ENCODE measurements at regions not wholly inside any gene's neighbourhood (a gene's known extent, or its start where the extent isn't known, plus 50 kb on each side); places are given as distances from the start of the nearest gene placed in this dataset.
"Not testable (repeated sequence)": the region's sequence is repeated elsewhere in the genome, so short reads cannot be mapped to it uniquely, and the experiment has no call there.

DNA sequence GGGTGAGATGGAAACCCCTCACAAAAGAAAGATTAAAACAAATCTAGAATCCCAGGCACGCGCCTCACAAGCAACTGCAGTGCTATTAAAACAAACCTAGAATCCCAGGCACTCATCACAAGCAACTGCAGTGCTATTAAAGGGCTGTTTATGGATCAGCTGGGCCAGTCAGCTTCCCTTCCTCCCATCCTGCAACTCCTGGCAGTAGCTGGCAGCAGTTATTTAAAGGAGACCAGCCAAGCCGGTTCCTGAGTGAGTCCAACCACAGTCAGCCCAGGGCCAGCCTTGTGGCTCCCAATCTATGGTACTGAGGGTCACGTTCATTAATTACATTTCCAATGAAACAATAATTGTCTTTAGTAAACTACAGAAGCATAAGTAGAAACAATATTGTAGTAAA is 1673.5 kb downstream of the SPATA31A7 start:
- H3K9ac ChIP-seq (ENCODE audit: low read length in 3 of 3); H3K4me1 ChIP-seq (ENCODE audit: control insufficient read depth in 2 of 3, insufficient read depth in 2 of 3, low read depth in 1 of 3, low read length in 3 of 3); H3K9me3 ChIP-seq (ENCODE audit: control insufficient read depth in 2 of 3, insufficient read depth in 1 of 3, low read length in 3 of 3); H3K27ac ChIP-seq (ENCODE audit: low read depth in 2 of 2, low read length in 2 of 2); H3K36me3 ChIP-seq (ENCODE audit: control insufficient read depth in 2 of 3, insufficient read depth in 3 of 3, low read length in 3 of 3); FAIRE-seq; intact Hi-C loops (cut with DNase I); H3K27me3 ChIP-seq (ENCODE audit: control insufficient read depth, insufficient read depth, low read length); H3K4me3 ChIP-seq (ENCODE audit: low read length in 3 of 3): not testable (repeated sequence)
- DNase-seq: peak in 4 of 5 donors; percentile 26 to 56 (median 46)

DNA sequence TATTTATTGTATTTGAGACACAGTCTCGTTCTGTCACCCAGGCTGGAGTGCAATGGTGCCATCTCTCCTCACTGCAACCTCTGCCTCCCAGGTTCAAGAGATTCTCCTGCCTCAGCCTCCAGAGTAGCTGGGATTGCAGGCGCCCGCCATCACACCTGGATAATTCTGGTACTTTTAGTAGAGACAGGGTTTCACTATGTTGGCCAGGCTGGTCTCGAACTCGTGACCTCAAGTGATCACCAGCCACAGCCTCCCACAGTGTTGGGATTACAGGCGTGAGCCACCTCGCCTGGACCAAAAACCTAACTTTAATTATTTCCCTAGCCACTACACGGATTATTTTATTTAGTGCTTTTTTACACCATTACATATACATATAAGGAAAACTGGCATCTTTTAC is 1674.0 kb downstream of the SPATA31A7 start:
- peak in 3 of 5 donors; percentile 3 to 77 (median 53) for DNase-seq
- FAIRE-seq; H3K9ac ChIP-seq (ENCODE audit: low read length in 3 of 3); H3K4me1 ChIP-seq (ENCODE audit: control insufficient read depth in 2 of 3, insufficient read depth in 2 of 3, low read depth in 1 of 3, low read length in 3 of 3); intact Hi-C loops (cut with DNase I); H3K9me3 ChIP-seq (ENCODE audit: control insufficient read depth in 2 of 3, insufficient read depth in 1 of 3, low read length in 3 of 3); H3K4me3 ChIP-seq (ENCODE audit: low read length in 3 of 3); H3K36me3 ChIP-seq (ENCODE audit: control insufficient read depth in 2 of 3, insufficient read depth in 3 of 3, low read length in 3 of 3); H3K27ac ChIP-seq (ENCODE audit: low read depth in 2 of 2, low read length in 2 of 2); H3K27me3 ChIP-seq (ENCODE audit: control insufficient read depth, insufficient read depth, low read length): not testable (repeated sequence)

DNA sequence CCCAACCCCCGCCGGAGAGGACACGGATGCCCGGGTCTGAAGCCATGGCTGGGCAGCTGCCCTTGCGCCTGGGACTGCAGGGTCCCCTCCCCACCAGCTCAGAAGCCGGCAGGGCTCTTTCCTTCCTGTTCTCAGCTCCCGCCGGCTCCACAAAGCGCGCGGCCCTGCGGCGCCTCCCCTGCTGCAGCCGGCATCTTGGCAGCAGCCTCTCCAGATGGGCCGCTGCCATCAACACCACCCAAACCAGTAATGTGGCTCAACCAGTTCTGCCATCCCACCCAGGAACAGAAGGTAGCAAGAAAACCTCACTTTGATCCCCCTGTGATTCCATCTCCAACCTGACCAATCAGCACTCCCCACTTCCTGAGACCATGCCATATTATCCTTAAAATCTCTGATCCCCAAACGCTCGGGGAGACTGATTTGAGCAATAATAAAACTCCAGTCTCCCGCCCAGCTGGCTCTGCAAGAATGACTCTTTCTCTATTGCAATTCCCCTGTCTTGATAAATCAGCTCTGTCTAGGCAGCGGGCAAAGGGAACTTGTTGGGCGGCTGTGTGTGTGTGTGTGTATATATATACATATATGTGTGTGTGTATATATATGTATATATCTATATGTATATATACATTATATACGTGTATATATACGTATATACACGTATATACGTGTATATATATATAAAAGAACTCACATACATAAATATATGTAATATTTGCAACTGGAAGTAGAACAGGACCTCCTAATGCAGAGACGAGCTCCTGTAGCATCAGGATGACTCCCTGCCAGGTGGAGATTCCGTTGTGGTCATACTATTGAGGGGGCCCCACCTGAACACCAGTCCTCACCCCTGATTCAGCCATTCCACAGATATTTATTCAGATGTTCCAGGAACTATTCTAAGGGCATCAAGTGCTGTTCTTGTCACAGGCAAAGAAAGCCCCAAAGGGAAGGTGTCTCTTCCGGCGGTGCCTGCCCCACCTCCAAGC is 1674.9 kb downstream of the SPATA31A7 start:
- FAIRE-seq; H3K27ac ChIP-seq (ENCODE audit: low read depth in 2 of 2, low read length in 2 of 2); H3K9me3 ChIP-seq (ENCODE audit: control insufficient read depth in 2 of 3, insufficient read depth in 1 of 3, low read length in 3 of 3); intact Hi-C loops (cut with DNase I); H3K4me3 ChIP-seq (ENCODE audit: low read length in 3 of 3); H3K9ac ChIP-seq (ENCODE audit: low read length in 3 of 3); H3K27me3 ChIP-seq (ENCODE audit: control insufficient read depth, insufficient read depth, low read length); H3K4me1 ChIP-seq (ENCODE audit: control insufficient read depth in 2 of 3, insufficient read depth in 2 of 3, low read depth in 1 of 3, low read length in 3 of 3); H3K36me3 ChIP-seq (ENCODE audit: control insufficient read depth in 2 of 3, insufficient read depth in 3 of 3, low read length in 3 of 3): not testable (repeated sequence)
- peak; percentile 79 to 86 (median 85) for DNase-seq

GRCh38 chr9:62869061-62869460 is 1679.2 kb downstream of the SPATA31A7 start:
- H3K4me3 ChIP-seq (ENCODE audit: low read length in 3 of 3); H3K9me3 ChIP-seq (ENCODE audit: control insufficient read depth in 2 of 3, insufficient read depth in 1 of 3, low read length in 3 of 3); H3K36me3 ChIP-seq (ENCODE audit: control insufficient read depth in 2 of 3, insufficient read depth in 3 of 3, low read length in 3 of 3); intact Hi-C loops (cut with DNase I); H3K27me3 ChIP-seq (ENCODE audit: control insufficient read depth, insufficient read depth, low read length); H3K4me1 ChIP-seq (ENCODE audit: control insufficient read depth in 2 of 3, insufficient read depth in 2 of 3, low read depth in 1 of 3, low read length in 3 of 3); H3K9ac ChIP-seq (ENCODE audit: low read length in 3 of 3); FAIRE-seq; DNase-seq; H3K27ac ChIP-seq (ENCODE audit: low read depth in 2 of 2, low read length in 2 of 2): not testable (repeated sequence)

DNA sequence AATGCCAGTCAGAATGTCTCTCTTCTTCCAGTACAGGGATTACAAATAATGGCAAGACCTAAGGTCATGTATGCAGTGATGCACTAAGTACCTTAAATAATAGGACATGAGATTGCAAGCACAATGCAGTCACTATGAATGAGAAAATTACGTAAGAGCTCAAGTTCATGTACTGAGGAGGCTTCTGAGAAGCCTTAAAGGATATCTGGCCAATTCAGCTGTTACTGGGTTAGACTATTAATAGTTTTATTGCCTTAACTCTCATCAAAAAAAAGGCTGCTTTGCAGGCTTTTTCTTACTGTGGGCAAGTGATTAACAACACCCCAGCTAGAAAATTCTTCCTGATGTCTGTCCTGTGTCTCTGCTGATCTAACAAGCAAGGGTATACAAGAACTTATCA is 1681.9 kb downstream of the SPATA31A7 start:
- H3K4me1 ChIP-seq (ENCODE audit: control insufficient read depth in 2 of 3, insufficient read depth in 2 of 3, low read depth in 1 of 3, low read length in 3 of 3); H3K9me3 ChIP-seq (ENCODE audit: control insufficient read depth in 2 of 3, insufficient read depth in 1 of 3, low read length in 3 of 3); FAIRE-seq; H3K27me3 ChIP-seq (ENCODE audit: control insufficient read depth, insufficient read depth, low read length); H3K36me3 ChIP-seq (ENCODE audit: control insufficient read depth in 2 of 3, insufficient read depth in 3 of 3, low read length in 3 of 3); intact Hi-C loops (cut with DNase I); H3K27ac ChIP-seq (ENCODE audit: low read depth in 2 of 2, low read length in 2 of 2); H3K4me3 ChIP-seq (ENCODE audit: low read length in 3 of 3); H3K9ac ChIP-seq (ENCODE audit: low read length in 3 of 3); DNase-seq: not testable (repeated sequence)

DNA sequence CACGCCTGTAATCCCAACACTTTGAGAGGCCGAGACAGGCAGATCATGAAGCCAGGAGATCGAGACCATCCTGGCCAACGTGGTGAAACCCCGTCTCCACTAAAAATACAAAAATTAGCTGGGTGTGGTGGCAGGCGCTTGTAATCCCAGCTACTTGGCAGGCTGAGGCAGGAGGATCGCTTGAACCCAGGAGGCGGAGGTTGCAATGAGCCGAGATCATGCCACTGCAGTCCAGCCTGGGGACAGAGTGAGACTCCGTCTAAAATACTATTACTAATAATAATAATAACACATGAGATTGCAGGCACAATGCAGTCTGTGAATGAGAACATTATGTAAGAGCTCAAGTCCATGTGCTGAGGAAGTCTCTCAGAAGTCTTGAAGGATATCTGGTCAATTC is 1684.4 kb downstream of the SPATA31A7 start:
- H3K9me3 ChIP-seq (ENCODE audit: control insufficient read depth in 2 of 3, insufficient read depth in 1 of 3, low read length in 3 of 3); H3K27me3 ChIP-seq (ENCODE audit: control insufficient read depth, insufficient read depth, low read length); FAIRE-seq; H3K4me1 ChIP-seq (ENCODE audit: control insufficient read depth in 2 of 3, insufficient read depth in 2 of 3, low read depth in 1 of 3, low read length in 3 of 3); H3K27ac ChIP-seq (ENCODE audit: low read depth in 2 of 2, low read length in 2 of 2); H3K9ac ChIP-seq (ENCODE audit: low read length in 3 of 3); DNase-seq; H3K4me3 ChIP-seq (ENCODE audit: low read length in 3 of 3); intact Hi-C loops (cut with DNase I); H3K36me3 ChIP-seq (ENCODE audit: control insufficient read depth in 2 of 3, insufficient read depth in 3 of 3, low read length in 3 of 3): not testable (repeated sequence)

DNA sequence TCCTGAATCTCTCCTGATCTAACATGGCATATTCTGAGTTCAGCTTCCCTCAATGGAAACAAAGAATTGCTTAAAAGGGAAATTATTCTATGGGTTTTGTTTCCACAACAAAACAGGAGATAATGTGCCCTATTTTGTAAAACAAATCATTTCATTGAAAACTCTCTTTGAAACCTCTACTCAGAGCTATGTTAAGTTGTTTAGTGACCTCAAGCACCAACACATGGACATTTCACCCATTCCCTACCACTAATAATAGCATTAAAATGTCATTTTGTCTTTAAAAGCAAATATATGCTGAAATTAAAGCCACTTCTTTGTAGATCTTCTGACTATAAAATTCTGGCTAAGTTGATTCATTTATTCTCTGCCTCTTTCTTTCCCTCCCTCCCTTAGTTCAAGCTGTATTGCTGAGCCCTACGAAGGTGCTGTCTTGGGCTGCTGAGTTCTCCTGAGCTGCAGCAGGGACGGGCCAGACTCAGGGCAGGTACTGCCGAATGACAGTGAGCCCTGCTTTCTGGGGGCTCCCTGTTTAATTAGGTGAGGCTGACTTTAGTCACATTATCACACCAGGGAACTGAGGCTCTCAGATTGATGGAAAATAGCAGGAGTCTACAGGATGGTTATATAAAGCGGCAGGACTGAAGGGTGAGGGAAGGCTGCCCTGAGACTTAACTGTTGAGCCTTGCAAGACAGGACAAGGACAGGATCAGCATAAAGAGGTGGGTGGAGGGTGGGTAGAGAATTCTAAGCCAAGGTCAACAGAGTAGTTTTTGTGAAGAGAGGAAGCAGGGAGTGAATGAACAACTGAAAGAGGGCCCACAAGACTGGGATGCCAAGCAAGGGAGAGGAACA is 1685.1 kb downstream of the SPATA31A7 start:
- H3K36me3 ChIP-seq (ENCODE audit: control insufficient read depth in 2 of 3, insufficient read depth in 3 of 3, low read length in 3 of 3); H3K9me3 ChIP-seq (ENCODE audit: control insufficient read depth in 2 of 3, insufficient read depth in 1 of 3, low read length in 3 of 3); DNase-seq; FAIRE-seq; H3K4me3 ChIP-seq (ENCODE audit: low read length in 3 of 3); intact Hi-C loops (cut with DNase I); H3K4me1 ChIP-seq (ENCODE audit: control insufficient read depth in 2 of 3, insufficient read depth in 2 of 3, low read depth in 1 of 3, low read length in 3 of 3); H3K27ac ChIP-seq (ENCODE audit: low read depth in 2 of 2, low read length in 2 of 2); H3K27me3 ChIP-seq (ENCODE audit: control insufficient read depth, insufficient read depth, low read length); H3K9ac ChIP-seq (ENCODE audit: low read length in 3 of 3): not testable (repeated sequence)

GRCh38 chr9:62877552-62877951 is 1687.7 kb downstream of the SPATA31A7 start:
- H3K27me3 ChIP-seq (ENCODE audit: control insufficient read depth, insufficient read depth, low read length); H3K4me3 ChIP-seq (ENCODE audit: low read length in 3 of 3); intact Hi-C loops (cut with DNase I); DNase-seq; H3K36me3 ChIP-seq (ENCODE audit: control insufficient read depth in 2 of 3, insufficient read depth in 3 of 3, low read length in 3 of 3); H3K9ac ChIP-seq (ENCODE audit: low read length in 3 of 3); H3K4me1 ChIP-seq (ENCODE audit: control insufficient read depth in 2 of 3, insufficient read depth in 2 of 3, low read depth in 1 of 3, low read length in 3 of 3); FAIRE-seq; H3K27ac ChIP-seq (ENCODE audit: low read depth in 2 of 2, low read length in 2 of 2); H3K9me3 ChIP-seq (ENCODE audit: control insufficient read depth in 2 of 3, insufficient read depth in 1 of 3, low read length in 3 of 3): not testable (repeated sequence)
